Progenitor cell of endocrine pancreas (in vitro differentiated cells): ENCODE measurements at regions not wholly inside any gene's neighbourhood (a gene's known extent, or its start where the extent isn't known, plus 50 kb on each side); places are given as distances from the start of the nearest gene placed in this dataset.

ENCODE experiments used
- DNase-seq: peaks from one replicate; pipeline ENCODE4 v3.0.0; 2021; ENCODE audit warnings: low spot score; ENCODE audit not compliant: unreplicated experiment
- H3K27ac Mint-ChIP-seq: 2 replicates; pipeline ENCODE4 v1.8.0; 2021; ENCODE audit warnings: mild to moderate bottlenecking, moderate library complexity, mixed read lengths
- H3K27me3 Mint-ChIP-seq: 2 replicates; pipeline ENCODE4 v1.8.0; 2021; ENCODE audit warnings: mixed read lengths
- H3K36me3 Mint-ChIP-seq: 2 replicates; pipeline ENCODE4 v1.8.0; 2022; ENCODE audit warnings: mixed read lengths; ENCODE audit not compliant: insufficient read depth
- H3K4me1 Mint-ChIP-seq: 2 replicates; pipeline ENCODE4 v1.8.0; 2021; ENCODE audit warnings: low read depth, mixed read lengths
- H3K4me3 Mint-ChIP-seq: 2 replicates; pipeline ENCODE4 v1.8.0; 2021; ENCODE audit warnings: low read depth, mild to moderate bottlenecking, moderate library complexity, mixed read lengths
- H3K9me3 Mint-ChIP-seq: 2 replicates; pipeline ENCODE4 v1.8.0; 2021; ENCODE audit warnings: low read depth, mixed read lengths
- CTCF ChIP-seq: fragments of 200-600 bp; sonication (generic); IDR thresholded peaks from one replicate; pipeline ENCODE4 v1.5.0; 2021; ENCODE audit warnings: antibody characterized with exemption, mild to moderate bottlenecking; ENCODE audit not compliant: unreplicated experiment

- H3K27ac Mint-ChIP-seq = no peak overlapping the region
Measured at GRCh38 chr6:44062771-44063560, 64.3 kb downstream of the MRPL14 start.

GRCh38 chr6:44062105-44062770, 65.0 kb downstream of the MRPL14 start:
- Mint-ChIP-seq H3K36me3 (no peaks in the 10 kb centered on the region), H3K4me3 (no peak overlapping the region), H3K27me3 (peaks cover 8% of the 10 kb centered on the region), H3K4me1 (no peaks in the 10 kb centered on the region), H3K9me3 (peaks cover 3% of the 10 kb centered on the region), H3K27ac (no peak overlapping the region)
- TF ChIP-seq CTCF = no peak
- no peak for DNase-seq

More at GRCh38 chr6:44062771-44063560, 64.3 kb downstream of the MRPL14 start:
- H3K4me1 Mint-ChIP-seq = no peaks in the 10 kb centered on the region
- H3K36me3 Mint-ChIP-seq = no peaks in the 10 kb centered on the region
- H3K9me3 Mint-ChIP-seq = peaks cover 3% of the 10 kb centered on the region
- TF ChIP-seq CTCF = peak; percentile 51
- H3K4me3 Mint-ChIP-seq = no peak overlapping the region
- peaks cover 8% of the 10 kb centered on the region for H3K27me3 Mint-ChIP-seq
- DNase-seq = no peak

GRCh38 chr6:44061375-44062104, 65.7 kb downstream of the MRPL14 start:
- Mint-ChIP-seq H3K9me3 (peaks cover 3% of the 10 kb centered on the region), H3K4me1 (no peaks in the 10 kb centered on the region), H3K27me3 (peaks cover 8% of the 10 kb centered on the region), H3K27ac (no peak overlapping the region), H3K36me3 (no peaks in the 10 kb centered on the region), H3K4me3 (no peak overlapping the region)
- TF ChIP-seq CTCF = no peak
- no peak for DNase-seq

- H3K27me3 Mint-ChIP-seq = peaks cover 8% of the 10 kb centered on the region
- no peak overlapping the region for H3K27ac Mint-ChIP-seq
- TF ChIP-seq CTCF = no peak
- H3K9me3 Mint-ChIP-seq = peaks cover 3% of the 10 kb centered on the region
- no peak for DNase-seq
- no peaks in the 10 kb centered on the region for H3K4me1 Mint-ChIP-seq
- no peak overlapping the region for H3K4me3 Mint-ChIP-seq
- no peaks in the 10 kb centered on the region for H3K36me3 Mint-ChIP-seq
Measured at GRCh38 chr6:44060612-44061374, 66.5 kb downstream of the MRPL14 start.
